Occipital lobe (tissue), 1 donor: ENCODE measurements at regions not wholly inside any gene's neighbourhood (a gene's known extent, or its start where the extent isn't known, plus 50 kb on each side); places are given as distances from the start of the nearest gene placed in this dataset.

Source experiments
- DNase-seq: peaks from one replicate; lab custom pipeline; 2025; lab: John Stamatoyannopoulos, UW

DNA sequence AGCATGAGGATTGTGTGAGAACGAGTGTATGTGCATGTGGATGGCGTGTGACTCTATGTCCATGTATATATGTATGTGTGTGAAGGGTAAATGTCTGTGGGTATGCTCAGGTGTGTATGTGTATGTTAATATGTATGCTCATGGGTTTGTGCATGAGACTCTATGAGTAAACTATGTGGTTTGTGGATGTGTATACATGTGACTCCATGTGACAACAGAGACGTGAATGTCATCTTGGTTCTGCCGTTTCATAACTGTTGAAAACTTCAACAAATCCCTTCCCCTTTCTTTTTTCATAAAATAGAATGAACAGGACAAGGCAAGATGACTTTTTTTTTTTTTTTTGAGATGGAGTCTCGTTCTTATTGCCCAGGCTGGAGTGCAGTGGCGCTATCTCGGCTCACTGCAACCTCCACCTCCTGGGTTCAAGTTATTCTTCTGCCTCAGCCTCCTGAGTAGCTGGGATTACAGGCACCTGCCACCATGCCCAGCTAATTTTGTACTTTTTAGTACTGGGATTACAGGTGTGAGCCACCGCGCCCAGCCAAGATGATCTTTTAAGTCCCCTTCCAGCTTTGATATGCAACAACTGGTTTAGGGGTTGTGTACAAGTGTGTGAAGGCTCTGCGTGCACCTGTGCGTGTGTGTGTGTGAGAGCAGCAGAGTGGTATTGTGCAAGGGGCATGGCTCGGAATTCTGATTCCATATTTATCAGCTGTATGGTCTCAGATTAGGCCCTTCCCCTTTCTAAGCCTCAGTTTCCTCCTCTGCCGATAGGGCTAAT lies 106.3 kb downstream of the EBNA1BP2 start:
- no peak for DNase-seq

DNA sequence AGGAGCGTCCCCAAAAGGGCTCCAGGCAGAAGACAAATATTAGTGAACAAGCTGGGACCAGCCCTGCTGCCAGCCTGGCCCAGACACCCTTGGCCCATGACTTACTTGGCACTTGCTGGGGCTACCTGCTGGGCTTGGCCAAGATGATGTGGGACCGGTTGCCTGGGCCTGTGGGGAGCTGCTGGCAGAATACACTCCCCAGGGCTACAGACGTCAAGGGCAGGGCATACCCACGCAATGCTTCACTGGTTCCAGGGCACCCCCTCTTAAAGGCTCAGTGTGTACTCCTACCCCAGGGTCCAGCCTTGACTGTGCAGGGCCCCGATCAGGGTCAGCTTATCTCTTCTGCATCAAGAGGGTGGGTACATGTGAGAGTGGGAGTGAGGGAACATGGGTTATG lies 106.5 kb upstream of the SLC2A1 start:
- no peak for DNase-seq

DNA sequence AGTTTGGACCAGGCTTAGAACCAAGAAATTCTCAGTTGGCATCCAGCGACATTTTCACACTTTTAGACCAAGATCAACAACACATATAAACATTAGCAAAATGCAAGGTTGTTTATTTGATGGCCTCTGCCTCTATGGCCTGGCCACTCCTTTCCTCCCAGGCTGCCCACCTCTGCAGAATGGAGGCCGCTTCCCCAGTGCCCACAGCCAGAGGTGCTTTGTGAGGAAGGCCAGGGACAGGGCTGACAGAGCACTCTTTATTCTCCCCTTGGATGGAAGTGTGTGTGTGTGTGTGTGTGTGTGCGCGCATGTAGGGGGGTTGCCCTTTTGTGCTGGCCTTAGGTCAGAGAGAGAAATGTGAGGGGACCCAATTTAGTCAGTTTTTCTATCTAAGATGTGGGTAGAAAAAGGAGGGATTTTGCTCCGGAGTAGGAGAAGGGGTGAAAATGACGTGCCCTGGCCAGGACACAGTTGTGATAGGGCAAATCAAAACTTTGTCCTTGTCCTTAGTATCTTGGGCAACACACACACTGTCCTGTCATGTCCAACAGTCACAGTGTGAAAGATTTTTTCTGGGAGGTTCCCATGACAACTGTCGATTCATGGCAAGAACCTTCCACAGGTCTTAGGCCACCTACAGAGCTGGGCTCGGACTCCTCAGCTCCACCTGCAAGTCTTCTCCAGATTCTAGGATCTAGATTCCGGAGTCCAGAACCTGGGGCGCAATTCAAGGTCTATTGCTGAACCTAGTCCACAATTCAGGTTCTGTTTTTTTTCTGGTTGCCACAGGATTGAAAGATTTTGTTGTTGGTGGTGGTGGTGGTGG lies 104.9 kb upstream of the SLC2A1 start:
- no peak for DNase-seq

DNA sequence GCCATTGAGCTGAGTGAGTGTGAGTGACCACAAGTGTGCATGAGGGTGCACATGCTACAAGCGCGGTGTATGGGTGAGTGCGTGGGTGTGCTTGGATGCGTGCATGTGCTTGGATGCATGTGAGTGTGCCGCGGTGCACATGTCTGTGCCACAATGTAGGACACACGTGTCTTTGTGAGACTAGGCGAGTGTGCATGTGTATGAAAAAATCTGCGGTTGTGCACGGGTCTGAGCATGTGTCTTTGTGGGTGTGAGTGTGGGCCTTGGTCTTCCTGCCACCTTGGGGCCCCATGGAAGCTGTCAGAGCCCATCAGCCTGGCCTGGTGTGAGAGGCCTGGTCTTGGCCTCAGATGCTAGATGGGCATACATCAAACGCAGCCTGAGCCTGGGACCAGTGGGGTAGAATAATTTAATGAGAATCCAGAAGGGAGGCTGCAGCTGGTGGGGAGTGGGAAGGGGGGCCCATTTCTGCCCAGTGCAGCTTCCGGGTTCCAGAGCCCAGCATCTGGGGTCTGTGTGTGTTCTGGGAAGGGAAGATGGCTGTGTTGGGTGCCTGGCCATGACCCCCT lies 103.9 kb upstream of the SLC2A1 start:
- DNase-seq, result no peak

DNA sequence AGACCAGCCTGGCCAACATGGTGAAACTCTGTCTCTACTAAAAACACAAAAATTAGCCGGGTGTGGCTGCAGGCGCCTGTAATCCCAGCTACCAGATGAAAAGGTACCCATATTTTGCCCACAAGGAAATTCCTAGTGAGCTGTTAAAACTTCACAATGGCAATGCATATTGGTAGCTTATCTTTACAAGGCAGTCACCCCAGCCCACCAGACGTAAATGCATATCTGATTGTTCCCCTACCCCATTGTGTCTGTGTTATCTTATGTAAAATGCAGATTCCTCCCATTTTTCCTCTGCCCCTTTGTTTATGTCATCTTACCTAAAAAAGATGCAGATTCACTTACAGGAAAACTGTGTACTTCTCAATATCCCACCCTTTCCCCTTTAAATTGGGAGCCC lies 103.1 kb upstream of the SLC2A1 start:
- no peak for DNase-seq

DNA sequence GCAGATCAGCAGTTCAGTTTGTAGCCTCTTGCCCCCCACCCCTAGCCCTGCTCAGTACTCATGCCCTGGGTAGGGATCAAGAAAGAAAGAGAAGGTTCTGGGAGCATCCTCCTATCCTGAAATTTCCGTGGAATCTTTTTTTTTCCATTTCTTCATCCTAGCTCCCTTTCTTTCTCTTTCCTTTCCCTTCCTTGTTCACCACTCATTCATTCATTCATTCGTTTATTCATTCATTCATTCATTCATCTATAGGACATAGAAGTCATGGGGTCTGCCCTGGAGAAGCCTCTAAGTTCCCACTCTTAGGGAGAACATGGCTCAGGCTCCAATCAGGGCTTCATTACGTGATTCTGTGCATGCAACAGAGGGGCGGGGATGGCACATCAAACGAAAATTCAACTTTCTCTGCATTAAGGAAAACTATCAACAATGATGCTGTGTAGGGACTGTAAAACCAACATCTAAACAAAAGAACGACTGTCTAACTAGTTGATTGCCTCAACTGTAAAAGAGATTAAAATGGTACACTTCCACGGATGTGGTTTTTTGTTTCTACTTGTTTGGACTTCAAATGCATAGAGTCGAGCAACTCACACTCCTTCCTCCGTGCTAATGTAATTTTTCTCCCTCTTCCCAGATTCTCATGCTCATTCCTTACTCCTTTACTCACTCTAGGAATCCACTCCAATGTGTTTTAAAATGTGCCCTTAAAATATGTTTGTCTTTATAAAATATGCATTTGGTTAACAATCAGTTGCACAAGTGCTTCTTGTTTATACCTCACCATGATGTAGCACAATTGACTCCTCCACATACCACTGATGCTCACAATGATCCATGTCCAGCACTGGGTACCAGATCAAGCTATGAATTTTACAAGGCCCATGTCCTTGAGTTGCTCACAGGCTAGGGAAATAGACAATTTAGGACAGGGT lies 101.2 kb upstream of the SLC2A1 start:
- no peak for DNase-seq

DNA sequence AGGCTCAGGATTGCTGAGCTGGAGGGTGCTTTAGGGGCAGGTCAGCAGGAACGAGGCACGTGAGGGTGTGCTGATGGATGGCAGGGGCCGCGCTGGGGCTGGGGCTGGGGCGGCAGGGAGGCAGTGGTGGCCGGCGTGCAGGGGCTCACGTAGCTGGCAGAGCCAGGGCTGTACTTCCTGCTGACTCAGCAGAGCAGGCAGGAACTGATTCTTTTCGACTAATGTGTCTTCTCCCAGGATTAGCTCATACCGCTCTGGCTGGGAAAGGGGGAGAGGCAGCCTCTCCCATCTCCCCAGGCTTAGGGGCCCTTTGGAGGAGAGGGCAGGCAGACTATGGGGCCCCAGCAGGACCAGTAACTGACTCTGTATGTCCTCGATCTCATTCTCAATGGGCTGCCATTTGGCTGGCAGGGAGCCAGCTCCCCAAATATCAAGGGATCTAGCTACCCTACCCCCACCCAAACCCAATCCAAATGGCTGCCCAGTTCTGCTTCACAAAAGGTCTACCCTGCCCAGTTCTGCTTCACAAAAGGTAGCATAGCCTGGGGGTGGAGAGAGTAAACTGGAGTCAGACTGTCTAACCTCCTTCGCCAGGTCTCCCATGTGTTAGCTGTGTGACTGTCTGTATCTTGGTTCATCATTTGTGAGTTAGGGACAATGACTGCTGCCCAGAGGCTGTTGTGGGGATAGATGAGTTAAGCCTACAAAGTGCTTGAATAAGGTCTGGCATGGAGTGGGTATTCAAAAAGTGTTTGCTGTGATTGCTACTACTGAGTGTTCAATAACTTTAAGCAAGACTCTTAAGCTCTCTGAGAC lies 100.1 kb upstream of the SLC2A1 start:
- DNase-seq, result no peak

DNA sequence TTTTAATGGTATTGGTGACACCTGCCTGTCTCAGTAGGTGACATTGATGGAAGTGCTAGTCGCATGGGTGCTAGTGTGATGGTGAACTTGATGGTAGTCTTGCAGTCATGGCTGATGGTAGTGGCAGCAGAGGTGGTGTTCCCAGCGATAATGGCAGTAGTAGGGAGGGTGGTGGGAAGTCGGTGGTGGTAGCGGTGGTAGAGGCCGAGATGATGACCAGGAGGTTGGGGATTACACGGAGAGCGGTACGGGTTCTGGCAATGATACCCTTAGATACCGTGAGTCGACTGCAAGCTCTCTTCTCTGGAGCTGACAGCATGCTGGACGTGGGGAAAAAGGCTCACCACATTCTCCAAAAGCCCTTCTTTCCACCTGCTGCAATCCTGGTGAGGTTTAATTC lies 99.4 kb upstream of the SLC2A1 start:
- DNase-seq, result no peak

DNA sequence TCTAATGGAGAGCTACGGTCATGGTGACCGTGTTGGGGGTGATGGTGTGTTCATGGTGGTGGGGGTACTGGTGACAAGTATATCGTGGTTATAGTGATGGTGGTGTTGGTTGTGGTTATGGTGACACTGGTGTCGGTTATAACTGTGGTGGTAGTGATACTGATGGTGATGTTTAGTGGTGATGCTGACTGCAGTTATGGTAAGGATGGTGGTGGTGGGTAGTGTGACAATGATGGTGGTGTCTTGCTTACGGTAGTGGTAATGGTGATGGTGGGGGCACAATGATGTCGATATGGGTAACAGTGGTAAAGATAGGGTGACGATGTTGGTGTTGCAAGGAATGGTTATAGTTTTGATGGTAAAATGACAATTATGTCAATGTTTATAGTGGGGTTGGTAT lies 98.9 kb upstream of the SLC2A1 start:
- DNase-seq, result no peak

DNA sequence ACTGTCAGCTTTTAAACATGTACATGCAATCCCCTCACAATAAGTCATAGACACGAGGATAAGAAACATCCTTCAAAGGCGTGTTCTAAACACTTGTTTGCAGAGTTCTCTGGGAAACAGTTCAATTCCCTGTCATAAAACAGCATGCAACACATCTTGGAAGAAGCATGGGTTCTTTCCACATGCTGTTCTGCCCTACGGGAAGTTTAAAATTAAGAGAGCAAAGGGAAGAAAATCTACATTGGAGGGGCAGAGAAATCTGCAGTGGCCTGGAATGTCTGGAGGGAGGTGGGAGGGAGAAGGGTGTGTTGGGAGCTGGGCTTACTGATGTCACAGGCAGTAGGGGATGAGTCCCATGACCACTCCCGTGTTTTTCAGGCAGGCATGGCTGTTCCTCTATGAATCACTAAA lies 98.3 kb upstream of the SLC2A1 start:
- no peak for DNase-seq

DNA sequence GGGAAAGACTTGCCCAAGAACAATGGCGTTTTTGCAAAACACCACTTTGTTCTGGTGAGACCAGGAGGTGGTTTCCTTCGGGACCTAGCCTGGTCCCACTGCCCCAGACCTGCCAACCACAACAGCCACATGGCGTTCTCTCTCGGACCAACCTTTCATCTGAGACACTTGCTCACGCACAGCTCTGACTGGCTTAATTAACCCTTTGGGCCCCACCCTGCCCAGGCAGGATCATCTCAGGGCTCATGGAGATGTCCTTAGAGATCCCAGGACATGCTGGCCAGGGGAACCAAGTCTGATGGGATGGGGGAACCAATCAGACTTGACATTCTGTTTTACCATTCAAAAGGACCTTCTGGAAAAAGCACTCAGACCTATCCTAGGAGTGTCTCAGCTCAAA lies 97.8 kb upstream of the SLC2A1 start:
- DNase-seq, result no peak

DNA sequence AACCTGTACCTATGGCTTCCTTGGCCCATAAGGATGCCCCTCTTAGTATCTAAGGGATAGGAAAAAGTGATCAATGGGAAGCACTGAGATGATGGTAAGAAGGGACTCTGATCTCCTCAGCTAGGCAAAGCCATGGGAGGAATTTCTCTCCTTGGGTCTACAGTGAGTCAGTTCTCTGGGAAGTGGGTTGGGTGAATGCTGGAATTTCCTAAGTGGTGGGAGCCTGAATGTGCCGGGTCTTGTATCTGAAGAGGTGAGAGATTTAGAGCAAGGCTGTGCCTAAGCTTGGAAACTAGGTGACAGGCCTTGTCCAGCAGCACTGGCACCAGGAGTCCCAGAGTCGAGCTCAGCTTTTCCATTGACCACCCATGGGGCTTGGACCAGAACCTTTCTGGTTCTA lies 96.3 kb upstream of the SLC2A1 start:
- no peak for DNase-seq

DNA sequence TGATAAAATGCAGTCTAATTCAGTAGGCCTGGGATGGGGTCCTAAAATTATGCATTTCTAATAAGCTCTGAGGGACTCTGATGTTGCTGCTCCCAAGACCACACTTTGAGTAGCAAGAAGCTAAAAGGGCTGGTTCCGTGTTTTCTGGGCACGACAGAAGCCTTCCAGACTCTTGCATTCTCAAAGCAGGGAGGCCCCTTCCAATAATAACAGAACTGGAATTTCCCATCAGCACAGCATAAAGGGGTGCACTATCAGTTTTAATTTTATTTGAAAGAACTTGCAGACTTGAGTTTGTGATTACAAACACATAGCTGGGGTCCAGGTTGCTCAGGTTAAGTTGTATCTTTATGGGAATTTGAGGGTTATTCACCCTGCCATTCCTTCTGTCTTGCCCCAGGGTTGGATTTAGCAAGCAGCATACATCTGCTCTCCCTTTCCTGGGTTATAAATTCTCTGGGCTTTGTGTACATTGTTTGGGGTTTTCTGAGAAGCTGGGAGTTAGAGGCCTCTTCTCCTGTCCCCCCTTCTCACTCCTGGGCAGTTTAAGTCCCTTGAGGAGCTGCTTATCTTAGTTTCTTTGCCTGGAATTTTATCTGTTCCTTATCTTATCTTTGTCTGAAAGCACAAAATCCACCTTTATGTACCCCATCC lies 94.2 kb upstream of the SLC2A1 start:
- DNase-seq, result no peak

DNA sequence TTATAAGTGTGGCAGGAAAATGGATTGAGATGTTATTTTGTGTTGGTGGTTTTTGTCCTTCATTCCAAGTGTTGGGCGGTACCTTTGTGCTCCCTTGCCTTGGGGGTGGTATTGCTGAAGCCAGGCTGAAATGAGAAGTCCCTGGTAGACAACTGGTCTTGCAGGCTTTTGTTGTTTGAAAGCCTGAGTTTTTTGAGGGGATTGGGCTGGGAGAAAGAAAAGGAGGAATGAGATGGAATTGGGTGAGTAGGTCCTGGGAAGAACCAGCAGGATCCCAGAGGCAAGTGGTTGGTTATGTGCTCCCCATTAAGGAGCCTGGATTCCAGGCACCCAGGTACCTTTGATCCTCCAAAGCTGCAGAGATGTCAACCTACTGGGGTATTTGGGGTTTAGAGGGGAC lies 93.7 kb upstream of the SLC2A1 start:
- DNase-seq, result no peak

DNA sequence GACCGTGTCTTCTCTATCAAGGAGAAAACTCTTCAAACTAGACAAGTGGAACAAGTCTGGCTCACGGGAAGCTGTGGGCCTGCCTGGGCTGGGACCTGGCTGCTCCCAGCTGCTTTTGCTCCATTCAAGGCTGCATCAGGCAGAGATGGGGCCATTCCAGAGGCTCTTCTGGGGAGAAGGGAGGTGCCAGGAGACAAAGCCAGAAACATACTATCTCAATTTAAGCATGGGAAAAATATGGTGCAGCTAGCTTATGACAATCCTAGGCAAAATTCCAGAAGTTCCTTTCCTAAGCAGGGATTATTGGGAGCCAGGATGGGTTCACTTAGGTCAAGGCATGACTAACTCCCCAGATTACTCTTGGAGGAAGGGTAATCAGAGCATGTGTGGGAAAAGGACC lies 90.8 kb upstream of the SLC2A1 start:
- no peak for DNase-seq

DNA sequence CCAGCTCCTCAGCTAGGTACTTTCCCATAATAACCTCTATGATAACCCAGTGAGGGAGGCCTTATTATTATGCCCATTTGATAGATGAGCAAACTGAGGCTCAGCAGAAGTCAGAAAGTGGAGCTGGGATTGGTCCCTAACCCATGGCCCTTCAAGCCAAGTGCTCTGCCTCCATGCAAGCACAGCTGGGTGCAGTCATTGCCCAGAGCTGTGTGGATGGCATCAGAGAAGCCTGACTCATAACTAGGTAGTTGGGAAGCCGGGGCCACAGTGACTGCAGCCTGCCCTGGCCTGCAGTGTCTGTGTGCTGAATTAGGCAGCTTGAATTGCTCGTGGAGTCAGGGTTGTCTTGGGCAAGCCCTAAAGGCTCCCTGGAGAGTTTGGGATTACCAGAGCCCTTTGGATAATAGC lies 89.9 kb upstream of the SLC2A1 start:
- DNase-seq, result no peak

DNA sequence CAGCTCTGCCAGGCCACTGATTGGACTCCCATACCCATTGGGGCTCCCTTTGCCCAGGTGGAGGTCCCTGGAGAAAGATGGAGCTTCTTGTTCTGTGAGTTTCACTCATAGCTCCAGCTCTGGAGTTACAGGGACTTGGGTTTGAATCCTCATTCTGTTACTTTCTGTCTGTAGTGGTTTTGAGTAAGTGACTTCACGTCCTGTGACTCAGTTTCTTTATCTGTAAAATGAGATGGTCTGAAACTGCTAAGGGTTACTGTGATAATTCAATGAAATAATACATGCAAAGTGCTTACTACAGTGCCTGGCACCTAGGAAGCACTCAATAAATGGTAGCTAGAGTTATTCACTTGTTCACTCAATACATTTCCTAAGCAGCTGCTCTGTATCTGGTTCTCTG lies 88.5 kb upstream of the SLC2A1 start:
- DNase-seq, result no peak

DNA sequence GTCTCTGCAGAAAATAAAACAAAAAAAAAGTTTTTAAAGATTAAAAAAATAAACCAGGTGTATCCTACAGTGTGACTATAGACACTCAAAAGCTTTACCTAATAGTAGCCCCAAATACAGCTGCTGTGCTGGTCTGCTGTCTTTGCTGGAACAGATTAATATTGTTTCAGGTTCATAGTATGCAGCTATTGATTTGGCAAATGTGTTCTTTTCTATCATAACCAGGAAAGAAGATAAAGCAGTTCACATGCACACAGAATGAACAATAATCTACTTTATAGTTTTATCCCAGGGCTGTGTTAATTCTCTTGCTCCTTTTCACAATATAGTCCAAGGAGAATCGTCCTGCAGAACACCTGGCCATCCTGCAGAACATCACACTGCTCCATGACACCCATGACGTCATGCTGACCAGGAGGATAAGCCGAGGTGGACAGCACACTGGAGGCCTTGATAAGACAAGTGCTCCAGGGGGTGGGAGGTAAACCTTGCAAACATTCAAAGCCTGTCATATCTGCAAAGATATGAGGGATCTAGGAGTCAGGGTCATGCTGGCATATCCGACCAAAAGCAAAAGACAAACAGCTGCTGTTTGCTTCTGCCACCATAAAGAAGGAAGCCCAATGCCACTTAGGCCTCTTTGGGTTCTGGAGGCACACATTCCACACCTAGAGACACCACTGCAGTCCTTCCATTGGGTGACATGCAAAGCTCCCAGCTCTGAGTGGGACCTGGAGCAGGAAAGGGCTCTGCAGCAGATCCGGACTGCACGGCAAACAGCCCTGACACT lies 86.1 kb upstream of the SLC2A1 start:
- no peak for DNase-seq

DNA sequence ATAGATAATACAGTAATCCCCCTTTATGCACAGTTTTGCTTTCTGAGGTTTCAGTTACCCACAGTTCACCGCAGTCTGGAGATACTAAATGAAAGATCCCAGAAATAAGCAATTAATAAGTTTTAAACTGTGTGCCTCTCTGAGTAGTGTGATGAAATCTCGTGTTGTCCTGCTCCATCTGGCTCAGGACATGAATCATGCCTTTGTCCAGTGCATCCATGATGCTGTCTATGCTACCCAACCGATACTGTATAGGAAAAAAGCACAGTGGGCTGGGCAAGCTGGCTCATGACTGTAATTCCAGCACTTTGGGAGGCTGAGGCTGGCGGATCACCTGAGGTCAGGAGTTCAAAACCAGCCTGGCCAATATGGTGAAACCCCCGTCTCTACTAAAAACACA lies 85.0 kb upstream of the SLC2A1 start:
- no peak for DNase-seq
